GM12892 (cell line): ENCODE measurements at regions not wholly inside any gene's neighbourhood (a gene's known extent, or its start where the extent isn't known, plus 50 kb on each side); places are given as distances from the start of the nearest gene placed in this dataset.

Source experiments
- POLR2A ChIP-seq: IDR thresholded peaks from 2 replicates; pipeline ENCODE4 v1.6.1; 2011; ENCODE audit warnings: low read depth, low read length, control low read depth
- POLR2AphosphoS5 ChIP-seq: IDR thresholded peaks from 2 replicates; pipeline ENCODE4 v1.6.1; 2011; ENCODE audit warnings: low read depth, low read length, control low read depth
- TAF1 ChIP-seq: IDR thresholded peaks from 2 replicates; pipeline ENCODE4 v1.6.1; 2011; ENCODE audit warnings: low read depth, mild to moderate bottlenecking, control low read depth, low read length, borderline replicate concordance

DNA sequence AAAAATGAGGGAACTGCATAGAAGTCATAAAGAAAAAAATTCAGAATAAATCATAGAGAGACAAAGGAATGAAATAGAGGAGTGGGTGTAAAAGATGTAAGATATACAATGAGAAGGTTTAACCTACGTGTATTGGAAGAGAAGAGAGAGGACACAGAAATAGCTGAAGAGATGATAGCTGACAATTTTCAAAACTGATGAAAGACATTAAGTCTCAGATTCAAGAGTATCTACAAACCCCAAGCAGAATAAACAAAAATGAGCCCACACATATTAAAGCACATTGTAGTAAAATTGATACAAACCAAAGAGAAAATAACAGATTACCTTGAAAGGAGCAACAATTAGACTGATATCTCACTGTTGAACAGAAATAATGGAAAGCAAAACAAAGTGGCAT, 107.9 kb upstream of the PRNP start:
- no peak for TF ChIP-seq POLR2A
- TF ChIP-seq POLR2AphosphoS5: no peak
- no peak for TF ChIP-seq TAF1
